HG02943 (cell line): ENCODE measurements at regions not wholly inside any gene's neighbourhood (a gene's known extent, or its start where the extent isn't known, plus 50 kb on each side); places are given as distances from the start of the nearest gene placed in this dataset.

Experiments
- ATAC-seq: cut with Tn5 transposase; IDR thresholded peaks from one replicate; pipeline ENCODE4 v1.9.1; 2021; ENCODE audit warnings: mild to moderate bottlenecking, low read depth, moderate library complexity; ENCODE audit not compliant: unreplicated experiment

DNA sequence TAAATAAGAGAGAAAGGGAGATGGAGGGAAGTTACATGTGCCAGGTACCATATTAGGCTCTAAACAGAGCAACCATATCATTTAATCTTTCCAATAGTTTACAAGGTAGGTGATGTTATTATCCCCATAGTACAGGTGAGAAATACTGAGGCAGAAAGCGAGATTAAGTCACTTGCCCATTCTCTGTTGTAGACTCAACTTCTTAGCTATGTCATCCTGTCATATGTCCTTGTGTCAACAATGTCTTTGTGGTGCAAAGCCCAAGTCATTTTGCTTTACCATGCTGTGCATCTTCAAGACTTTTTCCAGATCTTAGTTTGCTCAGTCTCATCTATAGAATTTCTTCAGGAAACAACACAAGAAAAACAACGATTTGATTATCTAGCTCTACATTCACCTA lies 205.0 kb upstream of the E2F8 start:
- ATAC-seq, result no peak

DNA sequence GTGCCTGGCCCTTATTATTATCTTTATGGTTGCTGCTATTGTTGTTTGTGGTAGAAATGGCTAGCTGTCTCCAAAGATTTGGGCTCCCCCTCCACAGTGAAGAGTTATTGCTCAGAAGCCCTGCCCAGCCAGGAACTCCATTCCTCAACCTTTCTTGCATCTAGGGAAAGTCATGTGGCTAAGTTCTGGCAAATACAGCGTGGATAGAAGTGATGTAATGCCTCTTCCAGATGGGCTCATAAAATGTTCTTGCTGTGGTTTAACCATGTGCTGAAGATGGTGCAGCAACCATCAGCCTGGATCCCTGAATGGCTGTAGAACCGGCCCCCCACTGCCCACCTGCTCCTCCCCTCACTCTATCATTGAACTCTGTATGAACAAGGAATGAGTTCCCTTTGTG lies 203.5 kb upstream of the E2F8 start:
- ATAC-seq, result no peak

DNA sequence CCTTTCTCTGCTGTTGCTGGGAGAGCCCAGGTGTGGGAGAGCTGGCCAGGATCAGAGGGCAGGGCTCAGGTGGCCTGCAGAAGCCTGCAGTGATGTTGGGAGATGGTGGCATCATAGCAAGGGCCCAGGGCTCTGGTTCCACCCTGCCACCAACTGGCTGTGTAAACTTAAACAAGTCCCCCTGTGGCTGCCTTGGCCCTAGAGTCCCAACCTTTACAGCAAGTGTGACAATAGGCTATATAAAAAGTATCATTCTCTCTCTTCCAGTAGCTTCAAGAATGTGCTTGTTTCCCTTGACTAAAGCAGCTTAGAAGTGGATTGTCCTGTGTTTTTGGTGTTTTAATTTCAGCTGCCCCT lies 201.8 kb upstream of the E2F8 start:
- ATAC-seq, result no peak

DNA sequence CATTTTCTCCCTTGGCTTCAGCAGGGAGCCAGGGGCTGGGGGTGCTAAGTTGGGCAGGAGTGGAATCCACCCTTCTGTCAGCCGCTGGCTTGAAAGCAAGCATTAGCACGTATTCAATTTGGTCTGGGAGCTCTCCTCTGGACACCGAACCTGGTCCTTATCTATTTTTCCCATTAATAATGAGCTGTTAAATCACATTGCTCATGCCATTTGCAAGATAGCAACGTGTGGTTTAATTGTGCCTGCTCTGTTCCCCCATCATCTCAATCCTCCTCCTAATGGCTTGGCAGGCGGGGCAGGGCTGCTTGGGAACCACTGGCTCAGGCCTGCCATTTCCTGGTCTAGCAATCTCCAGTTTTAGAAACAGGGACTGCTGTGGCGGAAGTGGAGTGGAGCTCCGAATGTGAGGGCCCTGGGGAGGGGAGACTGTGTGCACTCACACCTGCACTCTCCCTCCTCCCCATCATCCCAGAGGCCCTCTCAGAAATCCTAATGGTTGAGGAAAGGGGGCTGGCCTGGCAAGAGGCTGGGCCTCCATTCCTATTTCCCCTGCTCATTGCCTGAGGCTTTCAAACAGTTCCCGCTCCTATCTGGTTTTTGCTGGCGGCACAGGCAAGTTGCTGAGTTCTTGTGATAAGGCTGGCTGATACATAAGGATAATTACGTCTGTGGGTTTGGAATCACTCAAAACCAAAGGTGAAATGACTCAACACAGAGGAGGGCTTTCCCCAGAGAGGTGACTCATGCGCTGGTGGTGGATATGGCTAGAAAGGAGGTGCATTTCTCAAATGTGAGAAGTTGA lies 201.2 kb upstream of the E2F8 start:
- peak; percentile 88 for ATAC-seq

DNA sequence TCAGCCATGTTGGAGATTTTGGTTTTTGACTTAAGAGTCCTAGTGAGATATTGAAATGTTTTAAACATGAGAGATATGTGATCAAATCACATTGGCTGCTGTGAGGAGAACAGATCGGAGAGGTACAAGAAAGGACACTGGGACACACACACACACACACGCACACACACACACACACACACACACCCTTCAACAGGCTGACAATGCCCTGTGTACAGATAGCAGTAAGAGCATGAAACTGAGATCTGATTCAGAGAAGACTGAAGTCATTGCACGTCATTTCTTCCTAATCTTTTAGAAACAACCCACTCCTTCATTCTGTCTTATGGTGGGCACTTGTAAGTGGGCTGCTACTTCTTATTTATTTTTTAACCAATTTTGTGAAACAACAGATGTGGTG lies 200.5 kb upstream of the E2F8 start:
- no peak for ATAC-seq

DNA sequence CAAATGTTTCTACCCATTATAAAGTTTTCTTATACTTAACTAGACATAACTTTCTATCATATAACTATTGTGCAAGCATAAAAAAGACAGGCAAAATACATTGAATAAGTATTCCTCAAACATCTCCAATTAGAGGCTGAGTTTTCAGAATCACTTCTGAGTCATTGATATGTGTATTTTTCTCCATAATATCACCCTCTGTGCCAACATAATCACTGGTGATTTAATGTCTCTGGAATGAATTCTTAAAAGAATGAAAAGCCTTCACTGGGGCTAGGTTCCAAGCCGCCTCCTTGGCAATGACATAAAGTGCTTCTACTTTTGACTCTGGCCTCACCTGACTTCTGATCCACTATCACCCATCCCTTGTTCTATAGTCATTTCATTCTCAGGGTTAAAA lies 197.0 kb upstream of the E2F8 start:
- no peak for ATAC-seq

DNA sequence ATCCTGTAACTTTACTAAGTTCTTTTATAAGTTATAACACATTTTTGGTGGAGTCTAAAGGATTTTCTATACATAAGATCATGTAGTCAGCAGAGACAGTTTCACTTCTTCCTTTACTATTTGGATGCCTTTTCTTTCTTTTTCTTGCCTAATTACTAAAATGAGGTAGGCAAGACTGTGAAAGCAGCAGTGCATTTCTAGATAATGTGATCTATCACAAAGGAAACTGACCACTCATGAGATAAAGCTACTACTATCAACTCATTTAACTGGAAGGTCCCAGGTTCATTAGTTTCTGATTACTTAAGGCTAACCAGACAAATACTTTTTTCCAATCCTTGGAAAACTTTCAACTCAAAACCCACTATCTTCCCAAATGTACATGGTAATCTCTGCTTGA lies 196.2 kb upstream of the E2F8 start:
- ATAC-seq, result no peak

DNA sequence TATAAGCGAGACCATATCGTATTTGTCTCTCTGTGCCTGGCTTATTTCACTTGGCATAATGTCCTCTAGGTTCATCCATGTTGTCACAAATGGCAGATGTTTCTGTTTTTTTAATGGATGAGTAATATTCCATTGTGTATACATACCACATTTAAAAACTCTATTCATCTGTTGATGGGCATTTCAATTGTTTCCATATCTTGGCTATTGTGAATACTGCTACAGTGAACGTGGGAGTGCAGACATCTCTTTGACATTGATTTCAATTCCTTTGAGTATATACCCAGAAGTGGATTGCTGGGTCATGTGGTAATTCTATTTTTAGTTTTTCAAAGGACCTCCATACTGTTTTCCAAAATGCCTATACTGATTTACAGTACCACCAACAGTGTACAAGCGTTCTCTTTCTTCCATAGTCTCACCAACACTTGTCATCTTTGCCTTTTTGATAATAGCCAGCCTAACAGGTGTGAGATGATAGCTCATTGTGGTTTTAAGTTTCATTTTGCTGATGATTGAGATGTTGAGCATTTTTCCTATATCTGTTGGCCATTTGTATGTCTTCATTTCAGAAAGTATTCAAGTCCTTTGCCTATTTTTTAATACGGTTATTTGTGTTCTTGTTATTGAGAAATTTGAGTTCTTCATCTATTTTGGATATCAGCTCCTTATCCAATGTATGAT lies 194.7 kb upstream of the E2F8 start:
- ATAC-seq, result no peak

DNA sequence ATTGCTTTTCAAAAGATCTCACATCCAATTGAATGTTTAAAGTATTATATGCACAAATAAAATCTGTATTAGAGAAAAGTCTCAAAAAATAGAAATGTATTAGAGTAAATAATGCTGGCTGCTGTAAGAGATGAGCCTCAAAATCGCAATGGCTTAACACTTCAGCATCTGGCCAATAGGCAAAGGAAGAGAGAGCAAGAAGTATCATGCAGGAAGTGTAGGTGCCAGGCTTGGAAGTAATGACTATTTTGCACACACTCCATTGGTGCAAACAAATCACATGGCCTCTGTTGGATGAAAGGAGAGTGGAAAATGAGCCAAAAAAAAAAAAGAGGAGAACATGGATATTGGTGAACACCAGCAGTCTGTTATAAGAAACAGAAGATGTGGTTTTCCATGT lies 193.0 kb upstream of the E2F8 start:
- ATAC-seq, result no peak

DNA sequence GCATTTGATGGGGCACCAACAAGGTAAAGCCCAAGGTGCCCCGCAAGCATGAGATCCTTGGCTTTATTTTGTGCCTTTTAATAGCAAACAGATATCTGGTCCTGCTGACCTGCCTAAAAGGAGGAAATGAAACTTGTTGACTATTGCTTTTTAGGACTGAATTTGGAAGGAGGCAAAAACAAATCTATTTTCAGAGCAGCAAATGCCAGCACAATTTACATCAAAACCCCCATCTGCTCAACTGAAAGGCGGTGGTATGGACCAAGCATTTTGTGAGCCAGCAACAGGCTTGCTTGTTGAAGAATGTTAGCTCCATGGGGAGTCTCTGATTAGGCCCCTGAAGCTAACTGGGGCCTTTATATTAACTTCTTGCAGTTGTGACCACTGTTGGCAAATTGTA lies 192.6 kb upstream of the E2F8 start:
- peak; percentile 53 for ATAC-seq

DNA sequence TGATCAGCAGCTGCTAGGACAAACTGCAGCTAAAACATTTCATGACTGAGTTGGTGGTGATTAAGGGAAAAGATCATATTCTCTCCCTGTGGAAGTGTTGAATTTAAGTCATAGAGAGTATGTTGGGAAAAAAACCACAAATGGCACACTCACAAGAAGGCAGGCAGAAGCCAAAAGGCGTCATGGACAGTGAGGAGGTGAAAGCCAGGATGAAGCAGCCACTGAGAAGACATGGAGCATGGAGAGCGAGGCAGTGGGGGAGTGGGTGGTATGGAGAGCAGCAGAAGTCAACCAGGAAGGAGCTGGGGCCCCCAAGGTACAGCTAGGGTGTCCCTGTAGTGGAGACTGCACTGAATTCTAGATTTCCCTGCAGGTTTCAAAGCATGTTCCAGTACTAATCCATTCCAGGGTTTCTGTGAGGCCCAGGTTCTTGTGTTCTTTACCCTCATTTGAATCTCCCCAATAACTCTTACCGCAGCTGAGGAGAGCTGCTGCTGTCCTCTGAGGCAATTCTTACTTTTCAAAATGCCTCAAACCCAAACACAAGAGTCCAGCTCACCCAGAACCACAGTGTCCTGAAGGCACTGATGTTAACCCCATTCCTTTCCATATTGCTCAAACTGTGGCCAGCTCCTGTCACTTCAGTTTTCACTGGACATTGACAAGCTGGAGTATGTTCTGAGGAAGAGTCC lies 191.8 kb upstream of the E2F8 start:
- peak; percentile 57 for ATAC-seq

DNA sequence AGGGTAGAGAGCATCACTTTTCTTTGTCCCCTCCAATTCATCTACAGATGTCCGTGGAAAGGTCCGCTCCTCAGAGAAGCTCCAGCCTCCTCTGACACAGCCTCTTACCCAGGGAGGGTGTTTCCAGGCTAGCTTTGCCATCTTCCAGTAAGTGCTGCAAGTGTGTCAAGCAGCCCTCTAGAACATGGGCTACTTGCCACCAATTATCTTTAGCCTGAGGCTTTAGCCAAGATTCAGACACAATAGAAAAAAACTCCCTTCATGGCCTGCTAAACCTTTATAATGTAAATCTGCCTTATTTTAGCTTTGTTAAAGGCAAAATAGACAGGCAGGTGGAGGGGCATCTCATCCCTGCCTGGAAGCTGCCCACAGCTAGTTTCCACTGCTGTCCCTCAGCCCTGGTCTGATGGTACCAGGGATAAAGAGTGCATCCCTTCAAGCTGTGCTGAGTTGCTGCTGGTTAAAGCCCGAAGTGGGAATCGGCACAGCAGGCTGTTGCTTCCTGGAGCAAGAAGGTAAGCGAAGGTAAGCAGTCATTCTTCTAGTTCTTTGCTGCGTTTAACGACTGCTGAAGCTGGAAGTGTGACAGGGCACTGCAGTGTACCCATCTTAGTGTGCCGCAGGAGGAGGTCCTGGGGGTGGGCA lies 190.1 kb upstream of the E2F8 start:
- no peak for ATAC-seq

DNA sequence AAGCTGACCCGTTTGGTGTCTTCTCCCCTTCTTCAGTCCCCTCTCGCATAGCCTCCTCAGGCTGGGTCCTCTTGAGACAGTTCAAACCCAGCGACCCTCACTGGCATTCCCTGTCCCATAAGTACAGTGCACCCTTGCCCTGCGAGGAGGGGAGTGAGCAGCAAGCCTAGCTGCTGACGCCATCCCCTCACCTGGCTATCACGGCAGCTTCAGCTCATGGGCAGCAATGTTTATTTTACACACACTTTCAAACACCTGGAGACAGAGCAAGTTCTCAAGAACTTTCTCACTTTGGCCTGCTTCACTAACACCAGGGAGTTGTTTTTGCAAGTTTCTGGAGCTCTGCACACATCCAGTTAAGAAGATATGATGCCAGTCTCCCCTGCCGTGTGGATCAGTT lies 189.6 kb upstream of the E2F8 start:
- no peak for ATAC-seq

DNA sequence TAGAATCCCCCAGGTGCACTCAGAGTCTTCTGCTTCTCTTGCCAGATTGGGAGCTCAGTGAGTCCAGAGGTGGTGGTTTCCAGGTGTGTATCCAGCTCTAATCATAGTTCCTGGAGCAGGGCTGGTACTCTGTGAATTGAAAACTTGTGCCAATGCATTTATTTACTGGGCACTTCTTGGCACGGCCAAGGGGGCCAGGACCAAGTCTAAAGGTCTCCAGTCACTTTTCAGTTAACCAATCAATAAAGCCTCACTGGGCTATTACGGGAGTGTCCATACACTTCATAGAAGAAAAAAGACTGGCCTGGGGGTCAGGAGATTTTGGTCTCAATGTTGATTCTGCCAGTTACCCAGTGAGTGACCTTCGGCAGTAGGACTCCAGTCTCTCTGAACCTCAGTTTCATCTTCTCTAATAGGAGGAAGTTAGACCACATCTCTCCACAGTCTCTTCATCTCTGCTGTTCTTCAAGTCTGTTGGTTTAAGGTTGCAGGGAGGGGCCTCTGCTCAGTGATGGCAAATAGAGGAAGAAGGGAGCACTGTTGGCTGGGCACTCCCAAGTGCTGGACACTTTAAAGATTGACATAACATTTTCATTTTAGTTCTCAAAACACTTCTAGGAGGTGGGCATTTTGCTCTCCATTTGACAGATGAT lies 188.5 kb upstream of the E2F8 start:
- ATAC-seq, result no peak

DNA sequence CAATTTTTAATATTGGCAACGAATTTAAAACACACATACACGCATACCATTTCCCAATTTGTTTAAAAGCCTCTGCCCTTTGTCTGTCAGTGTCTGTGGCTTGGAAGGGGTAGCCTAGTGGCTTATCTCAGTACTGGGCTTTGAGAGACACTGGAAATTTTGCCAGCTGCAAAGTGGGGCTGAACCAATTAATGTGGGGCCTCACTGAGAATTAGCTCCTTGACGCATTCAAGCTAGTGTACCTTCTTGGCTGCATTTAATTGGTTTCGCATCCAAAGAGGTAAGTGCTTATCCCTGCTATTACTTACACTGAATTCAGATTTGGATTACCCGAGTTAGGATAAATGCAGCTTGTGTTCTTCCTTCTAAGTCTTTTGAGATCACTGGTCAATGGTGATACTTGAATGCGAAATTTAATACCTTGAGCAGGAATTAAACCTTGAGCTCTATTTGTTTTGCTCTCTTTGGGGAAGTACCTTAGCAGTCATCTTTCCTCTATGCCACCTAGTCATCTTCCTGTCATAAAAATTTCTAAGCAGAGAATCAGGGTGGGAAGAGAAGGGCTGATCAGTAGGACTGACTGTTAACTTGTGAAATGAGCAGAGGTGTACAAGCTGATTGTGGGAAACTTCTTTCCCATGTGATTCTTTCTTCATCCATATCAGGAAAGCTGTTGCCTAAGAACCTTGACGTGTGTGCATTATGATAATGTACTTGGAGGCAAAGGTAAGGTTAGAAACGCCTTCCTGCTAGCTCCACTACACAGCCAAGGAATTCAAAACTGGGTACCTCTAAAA lies 187.7 kb upstream of the E2F8 start:
- no peak for ATAC-seq

DNA sequence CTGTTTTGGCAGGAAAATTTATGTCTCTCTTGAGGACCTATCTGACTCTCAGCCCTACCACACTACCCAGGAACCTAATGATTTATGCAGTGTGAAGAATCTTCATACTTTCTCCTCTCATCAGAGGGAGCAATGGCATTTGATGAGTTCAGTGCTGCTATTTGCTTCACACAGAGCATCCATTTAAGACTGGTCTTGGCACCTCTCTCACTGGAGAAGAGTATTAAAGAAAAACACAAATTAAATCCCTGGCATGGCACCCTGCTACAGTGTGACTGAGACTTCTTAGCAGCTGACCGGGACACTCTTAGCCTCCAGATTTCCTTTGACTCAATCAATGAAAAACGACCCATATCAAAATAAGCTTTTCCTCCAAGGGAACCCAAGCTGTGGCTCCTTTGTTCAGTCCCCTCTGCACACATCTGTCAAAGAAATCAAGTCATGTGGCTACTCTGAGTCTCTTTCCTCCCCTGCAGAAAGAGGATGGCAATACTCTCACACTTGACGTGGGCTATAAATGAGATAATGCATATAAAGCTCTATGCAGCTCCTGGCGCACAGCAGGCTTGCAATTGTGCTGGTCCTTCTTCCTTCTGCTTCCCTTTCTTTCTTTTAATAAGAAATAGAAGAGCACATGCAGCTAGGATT lies 186.1 kb upstream of the E2F8 start:
- ATAC-seq, result no peak

DNA sequence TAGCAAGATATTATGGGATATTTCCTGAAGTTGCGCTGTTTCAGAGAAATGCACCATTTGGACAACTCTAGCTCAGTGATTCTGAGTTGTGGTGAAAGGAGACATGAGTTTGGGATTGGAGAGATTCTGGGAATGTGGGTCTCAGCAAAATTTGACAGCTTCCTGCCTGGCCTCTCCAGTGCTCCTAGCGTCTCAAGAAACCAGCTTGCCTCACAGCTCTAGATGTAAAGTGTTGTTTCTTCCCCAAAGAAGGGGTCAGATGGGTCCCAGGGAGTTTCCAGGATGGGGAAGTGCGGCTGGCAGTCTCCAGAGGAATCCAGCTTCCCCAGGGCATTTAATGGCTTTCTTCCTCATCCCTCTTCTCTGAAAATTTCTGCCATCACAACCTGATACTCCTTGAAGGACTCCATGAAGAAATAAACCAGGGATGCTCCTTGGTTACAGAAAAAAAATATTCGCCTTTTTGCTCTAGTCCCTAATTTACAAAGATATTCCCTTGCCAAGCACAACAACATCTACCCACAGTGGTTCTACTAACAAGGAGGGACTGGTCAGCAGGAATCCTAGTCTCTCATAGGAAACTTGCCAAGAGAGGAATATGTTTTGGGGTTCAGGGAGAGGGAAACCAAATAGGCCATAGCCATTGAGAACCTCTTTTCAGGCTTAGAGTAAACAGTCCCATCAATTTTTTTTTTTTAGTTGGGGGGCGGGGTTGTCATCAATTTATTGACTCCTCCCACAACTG lies 185.4 kb upstream of the E2F8 start:
- no peak for ATAC-seq

DNA sequence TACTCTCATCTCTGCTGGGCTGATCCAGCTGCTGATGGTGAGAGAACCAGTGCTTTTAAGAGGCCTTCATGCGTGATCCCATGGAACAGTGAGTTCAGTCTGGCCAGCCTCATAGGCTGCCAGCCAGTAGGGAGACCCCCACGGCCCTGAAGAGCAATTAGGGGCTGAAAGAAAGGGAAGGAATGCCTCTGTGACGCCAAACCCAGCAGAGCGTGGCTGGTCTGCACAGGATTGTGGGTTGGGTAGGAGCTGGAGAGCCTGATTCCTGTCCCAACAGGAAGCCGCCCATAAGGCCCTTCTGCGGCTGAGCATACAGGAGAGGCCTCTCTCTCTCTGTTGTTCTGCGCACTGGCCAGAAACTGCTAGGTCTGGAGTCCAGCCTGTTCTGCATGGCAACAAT lies 181.5 kb upstream of the E2F8 start:
- no peak for ATAC-seq
